ENCODE measurements at regions not wholly inside any gene's neighbourhood (a gene's known extent, or its start where the extent isn't known, plus 50 kb on each side); places are given as distances from the start of the nearest gene placed in this dataset.

DNA sequence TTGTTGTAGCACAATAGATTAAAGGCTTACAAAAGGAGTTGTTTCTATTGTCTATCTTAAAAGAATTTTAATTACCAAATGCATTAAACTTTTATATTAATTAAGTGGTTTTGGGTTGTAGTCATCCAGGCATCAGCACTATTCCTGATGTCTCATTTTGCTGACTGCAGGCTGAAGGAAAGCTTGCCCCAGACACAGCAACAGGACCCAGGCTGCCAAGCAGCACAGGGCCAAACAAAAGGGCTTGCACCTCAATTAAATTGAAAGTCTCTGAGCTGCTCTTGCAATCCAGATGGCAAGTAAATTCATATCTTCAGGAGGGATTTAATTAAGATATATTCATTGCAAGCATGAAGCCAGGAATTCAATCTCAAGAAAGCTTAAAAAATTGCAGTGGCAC, 80.7 kb upstream of the CHODL start (continued):
- TF ChIP-seq, protein P1, sequence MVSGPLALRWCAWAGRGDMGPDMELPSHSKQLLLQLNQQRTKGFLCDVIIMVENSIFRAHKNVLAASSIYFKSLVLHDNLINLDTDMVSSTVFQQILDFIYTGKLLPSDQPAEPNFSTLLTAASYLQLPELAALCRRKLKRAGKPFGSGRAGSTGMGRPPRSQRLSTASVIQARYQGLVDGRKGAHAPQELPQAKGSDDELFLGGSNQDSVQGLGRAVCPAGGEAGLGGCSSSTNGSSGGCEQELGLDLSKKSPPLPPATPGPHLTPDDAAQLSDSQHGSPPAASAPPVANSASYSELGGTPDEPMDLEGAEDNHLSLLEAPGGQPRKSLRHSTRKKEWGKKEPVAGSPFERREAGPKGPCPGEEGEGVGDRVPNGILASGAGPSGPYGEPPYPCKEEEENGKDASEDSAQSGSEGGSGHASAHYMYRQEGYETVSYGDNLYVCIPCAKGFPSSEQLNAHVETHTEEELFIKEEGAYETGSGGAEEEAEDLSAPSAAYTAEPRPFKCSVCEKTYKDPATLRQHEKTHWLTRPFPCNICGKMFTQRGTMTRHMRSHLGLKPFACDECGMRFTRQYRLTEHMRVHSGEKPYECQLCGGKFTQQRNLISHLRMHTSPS (CRISPR knock-in tag; IDR thresholded peaks at IDR 0.05; ENCODE audit: low read depth), result no peak
- TF ChIP-seq HNRNPH1 (optimal IDR thresholded peaks at IDR 0.05; ENCODE audit: low read depth, low read length) (no peak), MXD4 (CRISPR knock-in tag; IDR thresholded peaks at IDR 0.05) (no peak), ZNF234 (CRISPR knock-in tag; conservative IDR thresholded peaks at IDR 0.05) (no peak), ZNF556 (CRISPR knock-in tag; IDR thresholded peaks at IDR 0.05; ENCODE audit: borderline replicate concordance) (no peak)
- TF ChIP-seq, protein P2, sequence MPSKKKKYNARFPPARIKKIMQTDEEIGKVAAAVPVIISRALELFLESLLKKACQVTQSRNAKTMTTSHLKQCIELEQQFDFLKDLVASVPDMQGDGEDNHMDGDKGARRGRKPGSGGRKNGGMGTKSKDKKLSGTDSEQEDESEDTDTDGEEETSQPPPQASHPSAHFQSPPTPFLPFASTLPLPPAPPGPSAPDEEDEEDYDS (CRISPR knock-in tag; IDR thresholded peaks at IDR 0.05), result no peak

DNA sequence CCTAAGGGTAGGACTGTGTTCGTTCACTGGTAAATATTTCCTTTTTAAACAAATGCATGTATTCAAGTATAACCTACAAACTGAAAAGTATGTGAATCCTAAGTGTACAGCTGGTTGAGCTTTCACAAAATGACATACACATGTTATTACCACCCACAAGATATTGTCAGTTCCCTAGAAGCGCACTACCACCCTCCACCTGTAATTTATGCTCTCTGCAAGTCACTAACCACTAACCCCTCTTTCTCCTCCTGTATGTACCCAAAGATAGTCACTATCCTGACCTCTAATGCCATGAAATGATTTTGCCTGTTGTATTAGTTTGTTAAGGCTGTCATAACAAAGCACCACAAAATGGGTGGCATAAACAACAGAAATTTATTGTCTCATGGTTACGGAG, 82.8 kb upstream of the CHODL start:
- H4K20me1 ChIP-seq (ENCODE audit: insufficient read depth, low read length), result no peaks in the 10 kb centered on the region
- intact Hi-C loops (cut with micrococcal nuclease; ENCODE audit: unreplicated experiment) (no loop called here), in situ Hi-C loops (cut with HindIII; ENCODE audit: extremely low pct_ligation_motif_present, low pct_unique_long_range_greater_than_20kb) (no loop called here)
- BruUV-seq (replicated peaks), result no TSS peak
- FAIRE-seq (no peak), DNase-seq (ENCODE audit: low spot score) (no peak), ATAC-seq (no peak)
- CTCF ChIA-PET (ENCODE audit: low intra/inter-chr PET ratio, low total read pairs), result no interaction called here
- no peaks in the 10 kb centered on the region for H3K79me2 ChIP-seq (ENCODE audit: insufficient read depth, low read length)
- WGBS (ENCODE audit: low lambda C conversion rate), result 19% methylated on average over 3 of the region's 3 CpGs
- no peak overlapping the region for H3K4me3 ChIP-seq (replicated peaks in 1 of 3; ENCODE audit: insufficient read depth in 1 of 3, low read depth in 2 of 3, low read length in 3 of 3)
- POLR2A ChIA-PET, result no interaction called here
- no peak overlapping the region for H3K27ac ChIP-seq (ENCODE audit: extremely low read length, insufficient read depth, low read length)
- H3K9ac ChIP-seq (ENCODE audit: insufficient read depth, low read depth, low read length), result no peak overlapping the region
- no peaks in the 10 kb centered on the region for H3K36me3 ChIP-seq (replicated peaks in 1 of 2; ENCODE audit: control insufficient read depth in 1 of 2, insufficient read depth in 2 of 2, low read length in 2 of 2)
- no peak overlapping the region for H2AFZ ChIP-seq (ENCODE audit: low read length)
- H3K27me3 ChIP-seq (ENCODE audit: control insufficient read depth in 1 of 2, insufficient read depth in 2 of 2, low read length in 2 of 2), result no peaks in the 10 kb centered on the region; a peak in 1 of 5 replicates
- H3K4me1 ChIP-seq (ENCODE audit: insufficient read depth, low read length), result no peaks in the 10 kb centered on the region
- H3K9me3 ChIP-seq (ENCODE audit: low read length), result no peaks in the 10 kb centered on the region
- H3K4me2 ChIP-seq (ENCODE audit: low read depth, low read length), result no peak overlapping the region
- TF ChIP-seq, protein P3, sequence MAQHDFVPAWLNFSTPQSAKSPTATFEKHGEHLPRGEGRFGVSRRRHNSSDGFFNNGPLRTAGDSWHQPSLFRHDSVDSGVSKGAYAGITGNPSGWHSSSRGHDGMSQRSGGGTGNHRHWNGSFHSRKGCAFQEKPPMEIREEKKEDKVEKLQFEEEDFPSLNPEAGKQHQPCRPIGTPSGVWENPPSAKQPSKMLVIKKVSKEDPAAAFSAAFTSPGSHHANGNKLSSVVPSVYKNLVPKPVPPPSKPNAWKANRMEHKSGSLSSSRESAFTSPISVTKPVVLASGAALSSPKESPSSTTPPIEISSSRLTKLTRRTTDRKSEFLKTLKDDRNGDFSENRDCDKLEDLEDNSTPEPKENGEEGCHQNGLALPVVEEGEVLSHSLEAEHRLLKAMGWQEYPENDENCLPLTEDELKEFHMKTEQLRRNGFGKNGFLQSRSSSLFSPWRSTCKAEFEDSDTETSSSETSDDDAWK (CRISPR knock-in tag; IDR thresholded peaks at IDR 0.05), result no peak
- TF ChIP-seq KMT2A (CRISPR knock-in tag; IDR thresholded peaks at IDR 0.05) (no peak), ZC3H4 (CRISPR knock-in tag; IDR thresholded peaks at IDR 0.05; ENCODE audit: borderline replicate concordance) (no peak), PCBP2 (optimal IDR thresholded peaks at IDR 0.05; ENCODE audit: low read depth, low read length, poor library complexity, severe bottlenecking) (no peak), ZNF431 (CRISPR knock-in tag; IDR thresholded peaks at IDR 0.05; ENCODE audit: borderline replicate concordance, low read depth) (no peak)
- TF ChIP-seq, protein P4, sequence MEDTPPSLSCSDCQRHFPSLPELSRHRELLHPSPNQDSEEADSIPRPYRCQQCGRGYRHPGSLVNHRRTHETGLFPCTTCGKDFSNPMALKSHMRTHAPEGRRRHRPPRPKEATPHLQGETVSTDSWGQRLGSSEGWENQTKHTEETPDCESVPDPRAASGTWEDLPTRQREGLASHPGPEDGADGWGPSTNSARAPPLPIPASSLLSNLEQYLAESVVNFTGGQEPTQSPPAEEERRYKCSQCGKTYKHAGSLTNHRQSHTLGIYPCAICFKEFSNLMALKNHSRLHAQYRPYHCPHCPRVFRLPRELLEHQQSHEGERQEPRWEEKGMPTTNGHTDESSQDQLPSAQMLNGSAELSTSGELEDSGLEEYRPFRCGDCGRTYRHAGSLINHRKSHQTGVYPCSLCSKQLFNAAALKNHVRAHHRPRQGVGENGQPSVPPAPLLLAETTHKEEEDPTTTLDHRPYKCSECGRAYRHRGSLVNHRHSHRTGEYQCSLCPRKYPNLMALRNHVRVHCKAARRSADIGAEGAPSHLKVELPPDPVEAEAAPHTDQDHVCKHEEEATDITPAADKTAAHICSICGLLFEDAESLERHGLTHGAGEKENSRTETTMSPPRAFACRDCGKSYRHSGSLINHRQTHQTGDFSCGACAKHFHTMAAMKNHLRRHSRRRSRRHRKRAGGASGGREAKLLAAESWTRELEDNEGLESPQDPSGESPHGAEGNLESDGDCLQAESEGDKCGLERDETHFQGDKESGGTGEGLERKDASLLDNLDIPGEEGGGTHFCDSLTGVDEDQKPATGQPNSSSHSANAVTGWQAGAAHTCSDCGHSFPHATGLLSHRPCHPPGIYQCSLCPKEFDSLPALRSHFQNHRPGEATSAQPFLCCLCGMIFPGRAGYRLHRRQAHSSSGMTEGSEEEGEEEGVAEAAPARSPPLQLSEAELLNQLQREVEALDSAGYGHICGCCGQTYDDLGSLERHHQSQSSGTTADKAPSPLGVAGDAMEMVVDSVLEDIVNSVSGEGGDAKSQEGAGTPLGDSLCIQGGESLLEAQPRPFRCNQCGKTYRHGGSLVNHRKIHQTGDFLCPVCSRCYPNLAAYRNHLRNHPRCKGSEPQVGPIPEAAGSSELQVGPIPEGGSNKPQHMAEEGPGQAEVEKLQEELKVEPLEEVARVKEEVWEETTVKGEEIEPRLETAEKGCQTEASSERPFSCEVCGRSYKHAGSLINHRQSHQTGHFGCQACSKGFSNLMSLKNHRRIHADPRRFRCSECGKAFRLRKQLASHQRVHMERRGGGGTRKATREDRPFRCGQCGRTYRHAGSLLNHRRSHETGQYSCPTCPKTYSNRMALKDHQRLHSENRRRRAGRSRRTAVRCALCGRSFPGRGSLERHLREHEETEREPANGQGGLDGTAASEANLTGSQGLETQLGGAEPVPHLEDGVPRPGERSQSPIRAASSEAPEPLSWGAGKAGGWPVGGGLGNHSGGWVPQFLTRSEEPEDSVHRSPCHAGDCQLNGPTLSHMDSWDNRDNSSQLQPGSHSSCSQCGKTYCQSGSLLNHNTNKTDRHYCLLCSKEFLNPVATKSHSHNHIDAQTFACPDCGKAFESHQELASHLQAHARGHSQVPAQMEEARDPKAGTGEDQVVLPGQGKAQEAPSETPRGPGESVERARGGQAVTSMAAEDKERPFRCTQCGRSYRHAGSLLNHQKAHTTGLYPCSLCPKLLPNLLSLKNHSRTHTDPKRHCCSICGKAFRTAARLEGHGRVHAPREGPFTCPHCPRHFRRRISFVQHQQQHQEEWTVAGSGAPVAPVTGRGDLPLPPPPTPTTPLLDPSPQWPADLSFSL (CRISPR knock-in tag; IDR thresholded peaks at IDR 0.05), result no peak
- TF ChIP-seq, protein P5, sequence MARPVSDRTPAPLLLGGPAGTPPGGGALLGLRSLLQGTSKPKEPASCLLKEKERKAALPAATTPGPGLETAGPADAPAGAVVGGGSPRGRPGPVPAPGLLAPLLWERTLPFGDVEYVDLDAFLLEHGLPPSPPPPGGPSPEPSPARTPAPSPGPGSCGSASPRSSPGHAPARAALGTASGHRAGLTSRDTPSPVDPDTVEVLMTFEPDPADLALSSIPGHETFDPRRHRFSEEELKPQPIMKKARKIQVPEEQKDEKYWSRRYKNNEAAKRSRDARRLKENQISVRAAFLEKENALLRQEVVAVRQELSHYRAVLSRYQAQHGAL (CRISPR knock-in tag; IDR thresholded peaks at IDR 0.05; ENCODE audit: not compliant biosample characterization), result no peak

All from HepG2 (cell line).